Upper lobe of left lung (tissue), 4 donors: ENCODE measurements at regions not wholly inside any gene's neighbourhood (a gene's known extent, or its start where the extent isn't known, plus 50 kb on each side); places are given as distances from the start of the nearest gene placed in this dataset.
A peak's percentile ranks its signal among the peaks of the same experiment; 100 is the strongest.

Experiments used
- EP300 ChIP-seq, 4 donors: sonication (generic); formaldehyde crosslinking; IDR thresholded peaks; one replicate each; pipeline ENCODE4 v1.5.1; 2017; ENCODE audit warnings: antibody characterized with exemption in 4 of 4, control low read depth in 2 of 4
- TF ChIP-seq, protein P1 (sequence below), 6 experiments: fragments of 450-650 bp in 4 of 6; fragments of 200-600 bp in 2 of 6; sonication (generic) in 2 of 6; IDR thresholded peaks; one replicate each; pipeline ENCODE4 v1.5.1; 2016 to 2019; ENCODE audit warnings: antibody characterized with exemption in 6 of 6

- TF ChIP-seq, protein P1, sequence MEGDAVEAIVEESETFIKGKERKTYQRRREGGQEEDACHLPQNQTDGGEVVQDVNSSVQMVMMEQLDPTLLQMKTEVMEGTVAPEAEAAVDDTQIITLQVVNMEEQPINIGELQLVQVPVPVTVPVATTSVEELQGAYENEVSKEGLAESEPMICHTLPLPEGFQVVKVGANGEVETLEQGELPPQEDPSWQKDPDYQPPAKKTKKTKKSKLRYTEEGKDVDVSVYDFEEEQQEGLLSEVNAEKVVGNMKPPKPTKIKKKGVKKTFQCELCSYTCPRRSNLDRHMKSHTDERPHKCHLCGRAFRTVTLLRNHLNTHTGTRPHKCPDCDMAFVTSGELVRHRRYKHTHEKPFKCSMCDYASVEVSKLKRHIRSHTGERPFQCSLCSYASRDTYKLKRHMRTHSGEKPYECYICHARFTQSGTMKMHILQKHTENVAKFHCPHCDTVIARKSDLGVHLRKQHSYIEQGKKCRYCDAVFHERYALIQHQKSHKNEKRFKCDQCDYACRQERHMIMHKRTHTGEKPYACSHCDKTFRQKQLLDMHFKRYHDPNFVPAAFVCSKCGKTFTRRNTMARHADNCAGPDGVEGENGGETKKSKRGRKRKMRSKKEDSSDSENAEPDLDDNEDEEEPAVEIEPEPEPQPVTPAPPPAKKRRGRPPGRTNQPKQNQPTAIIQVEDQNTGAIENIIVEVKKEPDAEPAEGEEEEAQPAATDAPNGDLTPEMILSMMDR (IDR thresholded peaks at IDR 0.05) = peak in 5 of 6 experiments; percentile 39 to 63 (median 55)
- TF ChIP-seq EP300 (IDR thresholded peaks at IDR 0.05) = no peak
These were observed 413.7 kb upstream of the FAM98A start for GRCh38 chr2:34012715-34013302.
